ENCODE measurements at regions not wholly inside any gene's neighbourhood (a gene's known extent, or its start where the extent isn't known, plus 50 kb on each side); places are given as distances from the start of the nearest gene placed in this dataset.

DNA sequence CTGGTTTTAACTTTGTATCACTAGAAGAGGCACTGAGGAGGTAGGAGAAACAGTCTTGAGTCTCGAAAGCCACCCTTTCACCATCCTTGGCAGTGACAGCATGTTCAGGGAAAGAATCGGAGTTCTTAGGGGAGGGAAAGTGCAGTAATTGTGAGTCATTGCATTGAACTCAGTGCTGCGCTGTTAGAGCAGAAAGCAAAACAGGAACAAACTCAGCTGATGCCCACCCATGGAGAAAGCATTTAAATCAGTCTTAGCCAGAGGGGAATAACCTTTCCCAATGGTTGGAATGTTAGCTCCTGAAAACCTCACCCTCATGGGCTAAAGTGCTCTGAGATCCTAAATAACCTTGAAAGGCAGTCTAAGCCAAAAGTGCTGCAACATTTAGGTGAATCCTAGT lies 845.6 kb upstream of the CNTNAP5 start:
- no peak for TF ChIP-seq EZH2 (IDR thresholded peaks at IDR 0.05; ENCODE audit: insufficient read depth, low read length)
- TF ChIP-seq, protein P1, sequence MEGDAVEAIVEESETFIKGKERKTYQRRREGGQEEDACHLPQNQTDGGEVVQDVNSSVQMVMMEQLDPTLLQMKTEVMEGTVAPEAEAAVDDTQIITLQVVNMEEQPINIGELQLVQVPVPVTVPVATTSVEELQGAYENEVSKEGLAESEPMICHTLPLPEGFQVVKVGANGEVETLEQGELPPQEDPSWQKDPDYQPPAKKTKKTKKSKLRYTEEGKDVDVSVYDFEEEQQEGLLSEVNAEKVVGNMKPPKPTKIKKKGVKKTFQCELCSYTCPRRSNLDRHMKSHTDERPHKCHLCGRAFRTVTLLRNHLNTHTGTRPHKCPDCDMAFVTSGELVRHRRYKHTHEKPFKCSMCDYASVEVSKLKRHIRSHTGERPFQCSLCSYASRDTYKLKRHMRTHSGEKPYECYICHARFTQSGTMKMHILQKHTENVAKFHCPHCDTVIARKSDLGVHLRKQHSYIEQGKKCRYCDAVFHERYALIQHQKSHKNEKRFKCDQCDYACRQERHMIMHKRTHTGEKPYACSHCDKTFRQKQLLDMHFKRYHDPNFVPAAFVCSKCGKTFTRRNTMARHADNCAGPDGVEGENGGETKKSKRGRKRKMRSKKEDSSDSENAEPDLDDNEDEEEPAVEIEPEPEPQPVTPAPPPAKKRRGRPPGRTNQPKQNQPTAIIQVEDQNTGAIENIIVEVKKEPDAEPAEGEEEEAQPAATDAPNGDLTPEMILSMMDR (IDR thresholded peaks at IDR 0.05; ENCODE audit: insufficient read depth, low read depth, low read length): no peak
